Activated CD8-positive, alpha-beta memory T cell treated with anti-CD3 and anti-CD28 coated beads, Interleukin-2, amount 50 U/mL, for 24 hours (primary cell): ENCODE measurements at regions not wholly inside any gene's neighbourhood (a gene's known extent, or its start where the extent isn't known, plus 50 kb on each side); places are given as distances from the start of the nearest gene placed in this dataset.

Experiments
- DNase-seq: peaks from one replicate; pipeline ENCODE4 v3.0.0-alpha.2; 2020; ENCODE audit errors: extremely low read depth

- DNase-seq, result no peak
Observed at GRCh38 chr2:64704161-64704560, 50.4 kb upstream of the SERTAD2 start.

GRCh38 chr2:64704996-64705395 is 51.3 kb upstream of the SERTAD2 start:
- no peak for DNase-seq

GRCh38 chr2:64707276-64707675 is 53.6 kb upstream of the SERTAD2 start:
- no peak for DNase-seq

GRCh38 chr2:64708829-64709228 is 55.1 kb upstream of the SERTAD2 start:
- DNase-seq, result no peak

- DNase-seq, result no peak
Observed at GRCh38 chr2:64711252-64711800, 57.6 kb upstream of the SERTAD2 start.

GRCh38 chr2:64713686-64714085 is 60.0 kb upstream of the SERTAD2 start:
- DNase-seq, result no peak

GRCh38 chr2:64716569-64716968 is 62.9 kb upstream of the SERTAD2 start:
- DNase-seq, result no peak

GRCh38 chr2:64718250-64718885 is 64.7 kb upstream of the SERTAD2 start:
- no peak for DNase-seq

- no peak for DNase-seq
Observed at GRCh38 chr2:64720535-64721319, 67.0 kb upstream of the SERTAD2 start.

- no peak for DNase-seq
Observed at GRCh38 chr2:64721320-64721623, 67.6 kb upstream of the SERTAD2 start.

- no peak for DNase-seq
Observed at GRCh38 chr2:64722291-64723044, 68.8 kb upstream of the SERTAD2 start.

GRCh38 chr2:64727013-64727767 is 73.5 kb upstream of the SERTAD2 start:
- DNase-seq, result no peak

GRCh38 chr2:64727843-64728463 is 74.2 kb upstream of the SERTAD2 start:
- DNase-seq, result no peak

- no peak for DNase-seq
Observed at GRCh38 chr2:64730551-64731262, 77.0 kb upstream of the SERTAD2 start.

GRCh38 chr2:64731263-64731643 is 77.5 kb upstream of the SERTAD2 start:
- DNase-seq, result no peak

GRCh38 chr2:64731746-64732145 is 78.0 kb upstream of the SERTAD2 start:
- no peak for DNase-seq

GRCh38 chr2:64732146-64732545 is 78.4 kb upstream of the SERTAD2 start:
- no peak for DNase-seq

GRCh38 chr2:64735504-64735903 is 81.8 kb upstream of the SERTAD2 start:
- DNase-seq, result no peak

GRCh38 chr2:64737547-64737946 is 83.8 kb upstream of the SERTAD2 start:
- DNase-seq, result no peak

GRCh38 chr2:64738026-64738425 is 84.3 kb upstream of the SERTAD2 start:
- DNase-seq, result no peak

GRCh38 chr2:64742678-64743077 is 89.0 kb upstream of the SERTAD2 start:
- DNase-seq, result no peak
